ENCODE measurements at regions not wholly inside any gene's neighbourhood (a gene's known extent, or its start where the extent isn't known, plus 50 kb on each side); places are given as distances from the start of the nearest gene placed in this dataset.
"Not testable (repeated sequence)": the region's sequence is repeated elsewhere in the genome, so short reads cannot be mapped to it uniquely, and the experiment has no call there.

DNA sequence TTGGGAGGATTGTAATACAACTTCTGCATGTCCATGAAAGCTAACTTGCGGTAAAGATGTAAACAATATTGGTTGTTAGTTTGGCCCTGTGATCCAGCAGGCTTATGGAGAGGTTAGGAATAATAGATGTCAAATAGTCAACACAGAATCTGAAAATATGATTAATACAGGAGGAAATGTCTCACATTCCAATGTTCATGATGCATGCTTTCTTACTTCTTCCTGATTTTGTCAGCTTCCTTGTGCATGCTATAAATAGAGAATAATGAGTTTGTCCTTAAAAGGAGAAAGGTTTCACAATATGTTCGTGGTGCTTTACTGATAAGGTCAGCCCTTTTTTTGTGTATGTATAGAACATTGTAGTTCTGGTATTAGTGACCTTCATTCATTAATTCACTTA is 136.7 kb downstream of the MMUT start:
- DNase-seq (ENCODE audit: low read depth) = peak; percentile 50
- TF ChIP-seq, protein P1, sequence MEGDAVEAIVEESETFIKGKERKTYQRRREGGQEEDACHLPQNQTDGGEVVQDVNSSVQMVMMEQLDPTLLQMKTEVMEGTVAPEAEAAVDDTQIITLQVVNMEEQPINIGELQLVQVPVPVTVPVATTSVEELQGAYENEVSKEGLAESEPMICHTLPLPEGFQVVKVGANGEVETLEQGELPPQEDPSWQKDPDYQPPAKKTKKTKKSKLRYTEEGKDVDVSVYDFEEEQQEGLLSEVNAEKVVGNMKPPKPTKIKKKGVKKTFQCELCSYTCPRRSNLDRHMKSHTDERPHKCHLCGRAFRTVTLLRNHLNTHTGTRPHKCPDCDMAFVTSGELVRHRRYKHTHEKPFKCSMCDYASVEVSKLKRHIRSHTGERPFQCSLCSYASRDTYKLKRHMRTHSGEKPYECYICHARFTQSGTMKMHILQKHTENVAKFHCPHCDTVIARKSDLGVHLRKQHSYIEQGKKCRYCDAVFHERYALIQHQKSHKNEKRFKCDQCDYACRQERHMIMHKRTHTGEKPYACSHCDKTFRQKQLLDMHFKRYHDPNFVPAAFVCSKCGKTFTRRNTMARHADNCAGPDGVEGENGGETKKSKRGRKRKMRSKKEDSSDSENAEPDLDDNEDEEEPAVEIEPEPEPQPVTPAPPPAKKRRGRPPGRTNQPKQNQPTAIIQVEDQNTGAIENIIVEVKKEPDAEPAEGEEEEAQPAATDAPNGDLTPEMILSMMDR (IDR thresholded peaks at IDR 0.05; ENCODE audit: insufficient read depth, low read depth, low read length) = no peak
- no peak overlapping the region for H3K4me3 ChIP-seq (ENCODE audit: low read depth, low read length)

DNA sequence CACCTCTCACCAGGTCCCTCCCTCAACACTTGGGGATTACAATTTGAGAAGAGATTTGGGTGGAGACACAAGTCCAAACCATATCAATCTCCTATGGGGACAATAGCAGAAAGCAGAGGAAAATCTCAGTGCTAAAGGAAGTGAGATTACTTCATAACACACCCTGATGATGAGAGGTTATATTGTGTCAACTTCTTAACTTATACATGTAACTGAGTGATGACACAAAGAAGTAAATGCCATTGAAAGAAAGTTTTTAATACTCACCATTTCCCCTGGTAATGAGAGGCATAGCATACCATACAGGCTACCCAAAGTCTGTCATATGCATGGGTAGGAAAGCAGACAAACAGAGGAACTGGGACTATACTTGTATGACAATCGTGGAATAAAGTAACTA is 137.2 kb downstream of the MMUT start:
- no peak for DNase-seq (ENCODE audit: low read depth)
- TF ChIP-seq, protein P1 (IDR thresholded peaks at IDR 0.05; ENCODE audit: insufficient read depth, low read depth, low read length) = no peak
- no peak overlapping the region for H3K4me3 ChIP-seq (ENCODE audit: low read depth, low read length)

DNA sequence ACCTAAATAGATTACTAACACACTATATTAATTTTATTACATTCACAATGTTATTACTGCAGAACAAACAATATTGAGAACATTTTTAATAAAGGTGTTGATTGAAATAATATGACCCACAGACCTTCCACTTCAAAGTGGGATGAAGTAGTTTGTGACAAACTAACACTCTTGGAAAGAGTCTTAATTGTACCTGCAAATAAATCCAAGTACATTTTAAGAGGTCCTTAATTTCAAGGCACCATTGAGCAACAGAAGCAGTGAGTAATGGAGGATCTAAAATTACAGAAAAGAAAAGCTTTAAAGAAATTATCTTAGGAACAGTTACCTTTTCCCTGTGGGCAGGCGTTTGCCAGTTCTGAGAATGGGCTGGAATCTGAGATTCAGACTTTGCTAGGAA is 140.2 kb downstream of the MMUT start:
- TF ChIP-seq, protein P1 (IDR thresholded peaks at IDR 0.05; ENCODE audit: insufficient read depth, low read depth, low read length) = no peak
- no peak overlapping the region for H3K4me3 ChIP-seq (ENCODE audit: low read depth, low read length)
- no peak for DNase-seq (ENCODE audit: low read depth)

DNA sequence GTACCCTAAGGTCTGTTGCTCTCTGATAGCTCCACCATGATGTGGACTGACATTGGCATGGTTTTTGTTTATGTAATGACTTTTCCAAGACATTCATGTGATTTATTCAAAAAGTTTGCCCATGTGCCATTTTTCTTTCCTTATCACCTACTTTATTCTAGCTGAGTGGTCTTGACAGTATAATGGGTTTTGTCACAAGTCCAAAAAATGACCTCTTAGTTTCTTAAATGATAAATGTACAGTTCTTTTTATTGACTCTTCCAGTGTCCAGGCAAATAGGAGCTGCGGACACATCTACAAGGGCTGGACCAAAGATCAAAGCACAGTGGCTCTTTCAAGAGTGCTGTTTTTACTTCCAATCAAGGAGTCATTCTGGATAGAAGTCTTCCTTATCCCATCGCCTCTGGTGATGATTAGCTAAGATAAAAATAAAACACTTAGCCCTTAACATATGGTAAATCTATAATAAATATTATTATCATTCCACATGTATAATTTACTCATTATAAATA is 141.4 kb downstream of the MMUT start:
- no peak overlapping the region for H3K4me3 ChIP-seq (ENCODE audit: low read depth, low read length)
- DNase-seq (ENCODE audit: low read depth) = no peak
- TF ChIP-seq, protein P1 (IDR thresholded peaks at IDR 0.05; ENCODE audit: insufficient read depth, low read depth, low read length) = no peak

DNA sequence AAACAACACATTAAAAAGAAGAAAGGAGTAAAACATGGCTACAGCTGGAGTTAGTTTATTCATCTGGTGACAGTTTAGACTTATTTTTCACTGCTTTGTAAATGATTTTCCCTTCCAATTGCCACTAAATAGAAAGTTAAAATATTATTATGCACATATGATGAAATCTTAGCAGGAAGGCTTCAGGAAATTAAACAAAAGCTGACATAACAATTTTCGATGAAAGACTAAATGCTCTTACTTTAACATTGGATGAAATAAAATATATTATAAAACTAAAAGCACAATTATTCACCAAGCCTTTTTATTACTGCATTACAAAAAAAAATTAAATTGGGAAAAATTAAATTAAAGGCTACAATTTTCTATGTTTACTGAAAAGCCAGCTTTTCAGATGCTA is 158.0 kb downstream of the MMUT start:
- H3K4me3 ChIP-seq (ENCODE audit: low read depth, low read length) = no peak overlapping the region
- TF ChIP-seq, protein P1 (IDR thresholded peaks at IDR 0.05; ENCODE audit: insufficient read depth, low read depth, low read length) = no peak
- DNase-seq (ENCODE audit: low read depth) = no peak

DNA sequence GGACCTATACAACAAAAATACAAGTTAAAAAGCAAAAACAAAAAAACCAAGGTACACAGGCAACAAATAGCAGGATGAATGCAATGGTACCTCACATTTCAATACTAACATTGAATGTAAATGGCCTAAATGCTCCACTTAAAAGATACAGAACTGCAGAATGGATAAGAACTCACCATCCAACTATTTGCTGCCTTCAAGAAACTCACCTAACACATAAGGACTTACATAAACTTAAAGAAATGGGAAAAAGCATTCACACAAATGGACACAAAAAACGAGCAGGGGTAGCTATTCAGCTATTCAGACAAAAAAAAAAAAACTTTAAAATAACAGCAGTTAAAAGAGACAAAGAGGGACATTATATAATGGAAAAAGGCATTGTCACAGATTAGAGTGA is 158.7 kb downstream of the MMUT start:
- not testable (repeated sequence) for H3K4me3 ChIP-seq (ENCODE audit: low read depth, low read length); DNase-seq (ENCODE audit: low read depth)

DNA sequence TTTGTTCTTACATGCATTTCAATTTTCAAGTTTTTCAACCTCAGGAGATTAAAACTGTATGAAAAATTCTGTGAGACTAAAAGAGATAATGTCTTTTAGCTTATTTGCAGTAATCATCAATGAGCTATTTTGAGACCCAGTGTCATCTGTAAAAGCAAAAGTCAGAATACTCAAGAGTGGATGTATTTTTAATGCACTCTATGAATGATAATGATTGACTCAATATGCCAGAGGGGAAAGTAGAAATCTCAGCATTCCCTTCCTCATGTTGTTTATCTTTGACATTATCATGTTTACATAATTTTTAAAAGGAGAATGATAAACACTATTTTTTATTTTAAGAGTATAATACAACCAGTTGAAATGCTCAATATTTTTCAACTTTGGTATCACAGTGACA is 162.1 kb downstream of the MMUT start:
- H3K4me3 ChIP-seq (ENCODE audit: low read depth, low read length) = no peak overlapping the region
- TF ChIP-seq, protein P1 (IDR thresholded peaks at IDR 0.05; ENCODE audit: insufficient read depth, low read depth, low read length) = no peak

More for the DNA sequence above, 162.1 kb downstream of the MMUT start:
- peak; percentile 6 for DNase-seq (ENCODE audit: low read depth)

All from fibroblast of villous mesenchyme (primary cell).